ENCODE measurements at regions not wholly inside any gene's neighbourhood (a gene's known extent, or its start where the extent isn't known, plus 50 kb on each side); places are given as distances from the start of the nearest gene placed in this dataset.
A peak's percentile ranks its signal among the peaks of the same experiment; 100 is the strongest.

GRCh38 chr20:40930561-40930960, 98.1 kb upstream of the TOP1 start:
- H3K4me1 Mint-ChIP-seq = peaks cover 2% of the 10 kb centered on the region
- H3K9me3 ChIP-seq (ENCODE audit: control insufficient read depth, low read length, poor library complexity, severe bottlenecking) = no peaks in the 10 kb centered on the region

DNA sequence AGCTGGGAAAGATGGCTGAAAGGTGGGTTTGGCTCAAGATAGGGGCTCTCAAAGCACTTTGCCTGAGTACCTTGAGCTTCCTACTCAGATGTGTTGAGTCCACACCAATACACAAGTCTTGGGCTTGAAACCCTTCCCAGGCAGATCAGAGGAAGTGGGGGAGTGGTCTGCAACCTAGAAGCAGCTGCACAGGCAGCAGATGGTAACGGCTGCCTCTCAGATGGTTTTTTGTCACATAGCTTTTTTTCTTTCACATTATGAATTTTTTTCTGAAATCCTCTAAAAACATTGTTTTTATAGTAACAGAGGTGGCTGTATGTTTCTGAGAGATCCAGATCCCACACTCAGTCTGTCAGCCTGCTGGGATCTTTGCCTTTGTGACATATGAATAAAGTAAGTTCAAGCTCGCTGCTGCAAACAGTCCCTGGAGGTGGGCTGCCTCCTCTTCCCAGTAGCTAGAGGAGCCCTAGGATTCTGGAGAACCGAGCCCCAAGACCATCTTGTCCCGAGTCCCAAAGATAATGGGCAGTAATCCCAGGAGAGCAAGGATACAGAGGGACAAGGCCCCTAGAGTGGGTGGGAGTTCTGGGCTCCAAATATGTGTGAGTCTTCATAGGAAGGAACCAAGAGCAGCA, 97.1 kb upstream of the TOP1 start:
- Mint-ChIP-seq H3K4me1 (peaks cover 2% of the 10 kb centered on the region), H3K27me3 (peaks cover 13% of the 10 kb centered on the region), H3K36me3 (ENCODE audit: low read depth) (no peaks in the 10 kb centered on the region), H3K4me3 (no peak overlapping the region), H3K27ac (no peak overlapping the region)
- no peak for ATAC-seq
- DNase-seq = no peak
- H3K9me3 ChIP-seq (ENCODE audit: control insufficient read depth, low read length, poor library complexity, severe bottlenecking) = no peaks in the 10 kb centered on the region

More at GRCh38 chr20:40930561-40930960, 98.1 kb upstream of the TOP1 start:
- Mint-ChIP-seq H3K4me3 (no peak overlapping the region), H3K27me3 (peaks cover 13% of the 10 kb centered on the region), H3K27ac (no peak overlapping the region), H3K36me3 (ENCODE audit: low read depth) (no peaks in the 10 kb centered on the region)
- no peak for DNase-seq
- no peak for ATAC-seq

GRCh38 chr20:40932436-40932835, 96.2 kb upstream of the TOP1 start:
- H3K9me3 ChIP-seq (ENCODE audit: control insufficient read depth, low read length, poor library complexity, severe bottlenecking) = no peaks in the 10 kb centered on the region
- Mint-ChIP-seq H3K4me1 (peaks cover 2% of the 10 kb centered on the region), H3K4me3 (no peak overlapping the region), H3K27me3 (peaks cover 15% of the 10 kb centered on the region), H3K36me3 (ENCODE audit: low read depth) (no peaks in the 10 kb centered on the region), H3K27ac (no peak overlapping the region)
- DNase-seq (no peak), ATAC-seq (no peak)

DNA sequence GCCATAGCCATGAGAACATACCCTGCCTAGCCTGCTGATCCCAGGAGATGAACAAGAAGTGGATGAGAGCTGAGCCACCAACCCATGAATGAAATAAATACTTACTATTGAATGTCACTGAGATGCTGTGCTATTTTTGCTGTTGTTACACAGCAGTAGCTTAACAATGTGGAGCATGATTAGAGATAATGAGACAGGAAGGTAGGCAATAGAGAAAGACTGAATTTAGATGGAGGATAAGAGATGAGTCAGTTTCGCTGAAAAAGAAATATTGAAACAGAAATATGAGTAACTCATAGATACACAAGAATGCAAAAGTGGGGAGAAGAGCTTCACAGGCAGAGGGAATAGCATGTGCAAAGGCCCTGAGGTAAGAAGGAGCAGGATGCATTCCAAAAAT, 94.9 kb upstream of the TOP1 start:
- no peak overlapping the region for H3K27ac Mint-ChIP-seq
- no peak overlapping the region for H3K4me3 Mint-ChIP-seq
- peaks cover 12% of the 10 kb centered on the region for H3K27me3 Mint-ChIP-seq
- no peaks in the 10 kb centered on the region for H3K36me3 Mint-ChIP-seq (ENCODE audit: low read depth)
- DNase-seq (no peak), ATAC-seq (no peak)
- no peaks in the 10 kb centered on the region for H3K9me3 ChIP-seq (ENCODE audit: control insufficient read depth, low read length, poor library complexity, severe bottlenecking)
- H3K4me1 Mint-ChIP-seq = no peaks in the 10 kb centered on the region

DNA sequence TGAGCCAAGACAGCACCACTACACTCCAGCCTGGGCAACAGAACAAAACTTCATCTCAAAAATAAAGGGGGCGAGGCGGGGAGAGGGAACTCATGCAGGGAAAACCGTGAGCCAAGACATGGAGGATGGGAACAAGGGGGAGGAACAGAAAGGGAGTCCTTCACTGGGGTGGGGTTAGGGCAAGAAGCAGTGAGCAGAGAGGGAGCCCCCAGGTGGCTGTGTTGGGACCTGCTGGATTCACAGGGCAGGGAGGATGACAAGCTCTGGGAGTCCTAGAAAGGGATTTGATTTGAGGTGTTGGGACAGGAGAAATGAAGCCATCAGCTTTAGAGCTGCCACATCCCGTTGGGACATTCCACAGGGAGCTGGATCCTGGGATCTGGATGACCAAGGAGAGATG, 90.6 kb upstream of the TOP1 start:
- Mint-ChIP-seq H3K36me3 (ENCODE audit: low read depth) (no peaks in the 10 kb centered on the region), H3K27me3 (peaks cover 5% of the 10 kb centered on the region), H3K4me3 (no peak overlapping the region), H3K4me1 (no peaks in the 10 kb centered on the region), H3K27ac (no peak overlapping the region)
- DNase-seq = no peak
- H3K9me3 ChIP-seq (ENCODE audit: control insufficient read depth, low read length, poor library complexity, severe bottlenecking) = no peaks in the 10 kb centered on the region
- no peak for ATAC-seq

- no peaks in the 10 kb centered on the region for H3K36me3 Mint-ChIP-seq (ENCODE audit: low read depth)
- no peak overlapping the region for H3K4me3 Mint-ChIP-seq
- no peak for ATAC-seq
Measured at GRCh38 chr20:40939667-40940066, 89.0 kb upstream of the TOP1 start.

DNA sequence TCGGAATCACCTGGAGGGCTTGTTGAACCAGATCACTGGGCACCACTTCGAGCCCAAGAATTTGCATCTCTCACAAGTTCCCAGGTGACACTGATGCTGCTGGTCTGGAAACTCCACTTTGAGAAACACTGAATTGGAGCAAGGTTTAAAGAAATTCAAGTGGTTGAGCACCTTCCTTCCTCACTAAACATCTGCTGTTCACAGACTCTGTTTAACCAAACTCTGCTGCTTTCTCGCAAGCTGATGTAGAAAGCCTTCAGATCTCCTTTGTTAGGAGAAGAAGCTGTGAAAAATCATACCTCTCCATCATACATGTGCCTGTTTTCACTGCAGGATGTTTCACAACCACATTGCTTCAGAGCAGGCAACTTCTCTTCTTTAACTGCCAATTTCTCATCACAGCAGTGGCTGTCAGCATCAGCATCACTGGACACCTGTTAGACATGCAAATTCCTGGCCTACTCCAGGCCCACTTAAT, 87.5 kb upstream of the TOP1 start:
- Mint-ChIP-seq H3K27me3 (peaks cover 17% of the 10 kb centered on the region), H3K4me3 (no peak overlapping the region)

More at GRCh38 chr20:40939667-40940066, 89.0 kb upstream of the TOP1 start:
- no peaks in the 10 kb centered on the region for H3K9me3 ChIP-seq (ENCODE audit: control insufficient read depth, low read length, poor library complexity, severe bottlenecking)
- Mint-ChIP-seq H3K4me1 (no peaks in the 10 kb centered on the region), H3K27me3 (peaks cover 5% of the 10 kb centered on the region), H3K27ac (no peak overlapping the region)
- no peak for DNase-seq

DNA sequence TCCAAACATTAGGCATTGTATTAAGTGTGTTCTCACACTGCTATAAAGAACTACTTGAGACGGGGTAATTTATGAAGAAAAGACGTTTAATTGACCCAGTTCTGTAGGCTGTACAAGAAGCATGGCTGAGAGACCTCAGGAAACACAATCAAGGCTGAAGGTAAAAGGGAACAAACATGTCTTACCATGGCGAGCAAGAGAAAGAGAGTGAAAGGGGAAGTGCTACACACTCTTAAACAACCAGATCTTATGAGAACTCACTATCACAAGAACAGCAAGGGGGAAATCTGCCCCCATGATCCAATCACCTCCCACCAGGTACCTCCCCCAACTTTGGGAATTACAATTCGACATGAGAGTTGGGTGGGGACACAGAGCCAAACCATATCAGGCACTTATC, 86.6 kb upstream of the TOP1 start:
- no peaks in the 10 kb centered on the region for H3K9me3 ChIP-seq (ENCODE audit: control insufficient read depth, low read length, poor library complexity, severe bottlenecking)
- ATAC-seq (no peak), DNase-seq (no peak)
- Mint-ChIP-seq H3K27ac (no peak overlapping the region), H3K4me3 (no peak overlapping the region), H3K27me3 (peaks cover 26% of the 10 kb centered on the region), H3K36me3 (ENCODE audit: low read depth) (peaks cover 8% of the 10 kb centered on the region), H3K4me1 (peaks cover 7% of the 10 kb centered on the region)

More for the DNA sequence above, 87.5 kb upstream of the TOP1 start:
- H3K9me3 ChIP-seq (ENCODE audit: control insufficient read depth, low read length, poor library complexity, severe bottlenecking) = no peaks in the 10 kb centered on the region
- no peak for ATAC-seq
- Mint-ChIP-seq H3K4me1 (peaks cover 7% of the 10 kb centered on the region), H3K36me3 (ENCODE audit: low read depth) (peaks cover 8% of the 10 kb centered on the region), H3K27ac (no peak overlapping the region)
- no peak for DNase-seq

DNA sequence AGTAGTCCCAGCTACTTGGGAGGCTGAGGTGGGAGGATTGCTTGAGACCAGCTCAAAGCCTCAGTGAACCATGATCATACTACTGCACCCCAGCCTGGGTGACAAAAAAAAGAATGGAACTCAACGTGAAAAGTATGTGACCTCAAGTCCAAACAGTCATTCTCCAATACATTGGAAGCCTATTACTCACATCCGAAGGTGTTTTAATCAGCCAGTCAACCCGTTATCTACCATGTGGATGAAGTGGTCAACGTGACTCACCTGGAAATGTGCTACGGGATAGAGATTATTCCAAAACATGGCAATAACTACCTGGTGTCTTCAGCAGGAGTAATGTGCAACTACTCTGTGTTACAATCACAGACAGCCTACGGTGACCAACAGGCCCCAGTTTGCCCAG, 85.8 kb upstream of the TOP1 start:
- Mint-ChIP-seq H3K4me3 (no peak overlapping the region), H3K27me3 (peaks cover 25% of the 10 kb centered on the region), H3K36me3 (ENCODE audit: low read depth) (peaks cover 8% of the 10 kb centered on the region), H3K27ac (no peak overlapping the region), H3K4me1 (peaks cover 7% of the 10 kb centered on the region)
- ATAC-seq = no peak
- H3K9me3 ChIP-seq (ENCODE audit: control insufficient read depth, low read length, poor library complexity, severe bottlenecking) = no peaks in the 10 kb centered on the region
- DNase-seq = no peak

DNA sequence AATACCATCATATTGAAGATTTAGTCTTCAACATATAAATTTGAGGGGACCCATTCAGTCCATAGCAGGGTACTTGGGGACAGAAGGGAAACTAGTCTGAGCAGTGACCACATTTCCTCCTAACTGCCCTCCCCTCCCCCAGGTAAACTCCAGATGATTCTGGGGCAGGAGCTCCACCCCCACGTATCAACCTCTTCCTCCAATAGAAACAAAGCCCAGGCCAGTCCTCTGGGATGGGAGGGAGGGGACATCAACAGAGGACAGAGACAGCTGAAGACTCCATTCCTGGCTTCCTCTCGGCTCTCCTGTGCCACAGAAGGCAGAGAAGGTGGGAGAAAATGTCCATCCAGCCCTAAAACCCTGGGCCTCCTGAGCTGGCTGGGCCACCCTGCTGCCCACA, 85.0 kb upstream of the TOP1 start:
- ATAC-seq = no peak
- peaks cover 32% of the 10 kb centered on the region for H3K27me3 Mint-ChIP-seq

DNA sequence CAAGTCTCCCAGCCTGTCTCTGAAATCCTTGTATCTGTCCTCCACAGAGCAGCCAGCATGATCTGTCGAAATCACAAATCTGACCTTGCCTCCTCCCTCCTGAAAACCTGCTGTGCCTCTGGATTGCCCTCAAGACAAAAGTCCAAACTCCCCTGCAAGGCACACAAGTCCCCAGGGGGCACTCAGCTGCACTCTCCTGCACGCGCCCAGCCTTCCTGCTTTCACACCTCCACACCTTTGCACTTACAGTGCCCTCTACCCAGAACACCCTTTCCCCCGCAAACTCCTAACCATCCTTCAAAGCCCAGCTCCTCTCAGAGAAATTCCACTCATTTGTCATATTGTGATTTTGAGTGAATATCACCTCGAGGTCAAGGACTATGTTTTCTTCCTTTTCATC, 83.4 kb upstream of the TOP1 start:
- no peak for ATAC-seq
- H3K27me3 Mint-ChIP-seq = peaks cover 46% of the 10 kb centered on the region
- peaks cover 8% of the 10 kb centered on the region for H3K36me3 Mint-ChIP-seq (ENCODE audit: low read depth)
- no peak for DNase-seq
- H3K4me3 Mint-ChIP-seq = no peak overlapping the region
- peaks cover 7% of the 10 kb centered on the region for H3K4me1 Mint-ChIP-seq
- H3K27ac Mint-ChIP-seq = no peak overlapping the region
- H3K9me3 ChIP-seq (ENCODE audit: control insufficient read depth, low read length, poor library complexity, severe bottlenecking) = no peaks in the 10 kb centered on the region

More for the DNA sequence above, 85.0 kb upstream of the TOP1 start:
- no peaks in the 10 kb centered on the region for H3K9me3 ChIP-seq (ENCODE audit: control insufficient read depth, low read length, poor library complexity, severe bottlenecking)
- H3K27ac Mint-ChIP-seq = no peak overlapping the region
- no peak for DNase-seq
- H3K4me3 Mint-ChIP-seq = no peak overlapping the region
- peaks cover 8% of the 10 kb centered on the region for H3K36me3 Mint-ChIP-seq (ENCODE audit: low read depth)
- peaks cover 7% of the 10 kb centered on the region for H3K4me1 Mint-ChIP-seq

GRCh38 chr20:40945754-40946450, 82.7 kb upstream of the TOP1 start:
- H3K9me3 ChIP-seq (ENCODE audit: control insufficient read depth, low read length, poor library complexity, severe bottlenecking) = no peaks in the 10 kb centered on the region
- H3K27ac Mint-ChIP-seq = no peak overlapping the region
- peaks cover 8% of the 10 kb centered on the region for H3K36me3 Mint-ChIP-seq (ENCODE audit: low read depth)
- no peak for DNase-seq
- peaks cover 7% of the 10 kb centered on the region for H3K4me1 Mint-ChIP-seq
- H3K4me3 Mint-ChIP-seq = no peak overlapping the region
- H3K27me3 Mint-ChIP-seq = peaks cover 50% of the 10 kb centered on the region
- no peak for ATAC-seq

GRCh38 chr20:40946451-40946850, 82.2 kb upstream of the TOP1 start:
- no peaks in the 10 kb centered on the region for H3K9me3 ChIP-seq (ENCODE audit: control insufficient read depth, low read length, poor library complexity, severe bottlenecking)
- no peak for DNase-seq
- peaks cover 8% of the 10 kb centered on the region for H3K36me3 Mint-ChIP-seq (ENCODE audit: low read depth)
- peaks cover 7% of the 10 kb centered on the region for H3K4me1 Mint-ChIP-seq
- peaks cover 53% of the 10 kb centered on the region for H3K27me3 Mint-ChIP-seq
- no peak overlapping the region for H3K4me3 Mint-ChIP-seq
- H3K27ac Mint-ChIP-seq = peak overlapping the region; percentile 29
- ATAC-seq = no peak

Measured in T-helper 17 cell (primary cell).